Vagina (tissue), 2 donors: ENCODE measurements at regions not wholly inside any gene's neighbourhood (a gene's known extent, or its start where the extent isn't known, plus 50 kb on each side); places are given as distances from the start of the nearest gene placed in this dataset.
"Not testable (repeated sequence)": the region's sequence is repeated elsewhere in the genome, so short reads cannot be mapped to it uniquely, and the experiment has no call there.

ENCODE experiments used
- CTCF ChIP-seq, 3 experiments: fragments of 450-650 bp in 2 of 3; fragments of 200-600 bp in 1 of 3; sonication (generic) in 1 of 3; IDR thresholded peaks; one replicate each; pipeline ENCODE4 v1.5.1; 2017 to 2019; ENCODE audit warnings: antibody characterized with exemption in 3 of 3, mild to moderate bottlenecking in 2 of 3, moderate library complexity in 2 of 3
- POLR2A ChIP-seq, 2 donors: fragments of 450-650 bp; IDR thresholded peaks; one replicate each; pipeline ENCODE4 v1.6.1; 2017; ENCODE audit warnings: antibody characterized with exemption in 2 of 2, mild to moderate bottlenecking in 2 of 2, moderate library complexity in 2 of 2
- POLR2AphosphoS5 ChIP-seq, 2 donors: sonication (generic); formaldehyde crosslinking; IDR thresholded peaks; one replicate each; pipeline ENCODE4 v1.9.0; 2017; ENCODE audit warnings: antibody characterized with exemption in 2 of 2, mild to moderate bottlenecking in 2 of 2, low read depth in 1 of 2; ENCODE audit not compliant: insufficient read depth in 1 of 2

- TF ChIP-seq CTCF (IDR thresholded peaks at IDR 0.05); POLR2AphosphoS5 (IDR thresholded peaks at IDR 0.05; ENCODE audit: insufficient read depth in 1 of 2, low read depth in 1 of 2); POLR2A (IDR thresholded peaks at IDR 0.05): not testable (repeated sequence)
Observed at GRCh38 chr5:7305000-7305674, 90.8 kb upstream of the ADCY2 start.
